ENCODE measurements at regions not wholly inside any gene's neighbourhood (a gene's known extent, or its start where the extent isn't known, plus 50 kb on each side); places are given as distances from the start of the nearest gene placed in this dataset.

DNA sequence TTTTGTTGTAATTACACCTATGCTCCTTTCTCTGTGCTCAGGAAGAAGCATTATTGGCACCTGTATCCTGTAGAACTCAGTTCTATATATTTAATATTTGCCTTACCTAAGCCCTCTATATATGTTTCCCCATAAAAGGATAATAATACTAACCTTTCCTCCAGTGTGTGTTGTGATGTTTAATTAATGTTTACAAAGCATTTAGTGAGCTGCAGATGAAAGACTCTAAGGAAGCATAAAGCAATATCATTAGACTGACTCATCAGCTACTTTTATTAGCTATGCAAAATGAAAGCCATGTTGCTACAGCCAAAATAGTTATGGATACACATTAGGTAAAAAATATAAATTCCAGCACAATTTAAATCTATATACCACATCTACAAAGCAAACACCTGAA is 93.6 kb upstream of the PTPN13 start:
- Histone ChIP-seq H3K27me3 (no peaks in the 10 kb centered on the region), H3K27ac (no peak overlapping the region), H3K4me3 (no peak overlapping the region), H3K9me3 (no peaks in the 10 kb centered on the region), H3K36me3 (no peaks in the 10 kb centered on the region), H3K4me1 (peaks cover 40% of the 10 kb centered on the region)
- DNase-seq (ENCODE audit: low spot score in 2 of 2) = no peak
- TF ChIP-seq POLR2A (IDR thresholded peaks at IDR 0.05) (no peak), EP300 (IDR thresholded peaks at IDR 0.05) (no peak), POLR2AphosphoS5 (IDR thresholded peaks at IDR 0.05) (no peak)
- TF ChIP-seq, protein P1, sequence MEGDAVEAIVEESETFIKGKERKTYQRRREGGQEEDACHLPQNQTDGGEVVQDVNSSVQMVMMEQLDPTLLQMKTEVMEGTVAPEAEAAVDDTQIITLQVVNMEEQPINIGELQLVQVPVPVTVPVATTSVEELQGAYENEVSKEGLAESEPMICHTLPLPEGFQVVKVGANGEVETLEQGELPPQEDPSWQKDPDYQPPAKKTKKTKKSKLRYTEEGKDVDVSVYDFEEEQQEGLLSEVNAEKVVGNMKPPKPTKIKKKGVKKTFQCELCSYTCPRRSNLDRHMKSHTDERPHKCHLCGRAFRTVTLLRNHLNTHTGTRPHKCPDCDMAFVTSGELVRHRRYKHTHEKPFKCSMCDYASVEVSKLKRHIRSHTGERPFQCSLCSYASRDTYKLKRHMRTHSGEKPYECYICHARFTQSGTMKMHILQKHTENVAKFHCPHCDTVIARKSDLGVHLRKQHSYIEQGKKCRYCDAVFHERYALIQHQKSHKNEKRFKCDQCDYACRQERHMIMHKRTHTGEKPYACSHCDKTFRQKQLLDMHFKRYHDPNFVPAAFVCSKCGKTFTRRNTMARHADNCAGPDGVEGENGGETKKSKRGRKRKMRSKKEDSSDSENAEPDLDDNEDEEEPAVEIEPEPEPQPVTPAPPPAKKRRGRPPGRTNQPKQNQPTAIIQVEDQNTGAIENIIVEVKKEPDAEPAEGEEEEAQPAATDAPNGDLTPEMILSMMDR (IDR thresholded peaks at IDR 0.05) = no peak

DNA sequence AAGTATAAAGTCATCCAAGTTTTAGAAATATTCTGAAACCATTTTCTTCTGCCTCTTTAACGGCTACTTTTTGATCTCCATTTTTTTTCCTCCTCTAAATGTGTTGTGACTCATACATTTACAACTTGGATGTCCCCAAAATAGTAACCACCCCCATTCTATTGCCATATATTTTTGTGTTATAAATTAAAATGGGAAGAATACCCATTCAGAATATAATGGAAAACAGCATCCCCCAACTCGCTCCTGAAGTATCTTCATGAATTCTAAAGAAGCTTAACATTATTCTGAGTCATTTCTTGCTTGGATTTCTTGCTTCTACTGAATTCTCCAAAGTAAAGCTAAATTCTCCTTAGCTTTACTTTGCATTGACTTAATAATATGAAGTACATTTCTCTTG is 92.0 kb upstream of the PTPN13 start:
- Histone ChIP-seq H3K36me3 (no peaks in the 10 kb centered on the region), H3K9me3 (no peaks in the 10 kb centered on the region), H3K4me3 (no peak overlapping the region), H3K27me3 (no peaks in the 10 kb centered on the region), H3K27ac (no peak overlapping the region), H3K4me1 (peaks cover 27% of the 10 kb centered on the region)
- WGBS = 83% methylated on average over 2 of the region's 2 CpGs
- no peak for DNase-seq (ENCODE audit: low spot score in 2 of 2)
- TF ChIP-seq POLR2A (IDR thresholded peaks at IDR 0.05) = no peak
- TF ChIP-seq, protein P1 (IDR thresholded peaks at IDR 0.05) = no peak
- TF ChIP-seq POLR2AphosphoS5 (IDR thresholded peaks at IDR 0.05) = no peak
- no peak for TF ChIP-seq EP300 (IDR thresholded peaks at IDR 0.05)

DNA sequence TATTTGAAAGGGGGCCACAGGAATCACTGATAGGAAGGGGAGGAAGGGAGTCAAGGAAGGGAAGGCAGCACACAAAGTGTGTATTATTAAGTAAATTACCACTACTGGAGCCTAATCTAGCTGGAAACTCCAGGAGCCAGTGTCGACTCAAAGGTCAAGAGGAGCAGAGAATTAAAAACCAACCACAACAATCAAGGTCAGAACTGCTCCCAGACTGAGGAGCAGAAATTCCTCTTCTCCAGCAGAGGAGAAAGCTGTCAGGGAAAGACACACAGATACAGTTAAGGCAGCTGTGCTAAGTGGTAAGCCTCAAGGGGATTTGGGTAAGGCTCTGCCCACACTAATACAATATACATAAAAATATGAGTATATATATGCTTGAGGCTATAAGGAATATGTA is 87.5 kb upstream of the PTPN13 start:
- TF ChIP-seq POLR2A (IDR thresholded peaks at IDR 0.05) (no peak), EP300 (IDR thresholded peaks at IDR 0.05) (no peak), POLR2AphosphoS5 (IDR thresholded peaks at IDR 0.05) (no peak)
- TF ChIP-seq, protein P1 (IDR thresholded peaks at IDR 0.05) = no peak
- Histone ChIP-seq H3K27me3 (no peaks in the 10 kb centered on the region), H3K27ac (no peak overlapping the region), H3K36me3 (no peaks in the 10 kb centered on the region), H3K4me3 (no peak overlapping the region), H3K9me3 (no peaks in the 10 kb centered on the region), H3K4me1 (peaks cover 5% of the 10 kb centered on the region)
- DNase-seq (ENCODE audit: low spot score in 2 of 2) = no peak
- whole genome bisulfite sequencing = 67% methylated on average over 1 of the region's 1 CpG

DNA sequence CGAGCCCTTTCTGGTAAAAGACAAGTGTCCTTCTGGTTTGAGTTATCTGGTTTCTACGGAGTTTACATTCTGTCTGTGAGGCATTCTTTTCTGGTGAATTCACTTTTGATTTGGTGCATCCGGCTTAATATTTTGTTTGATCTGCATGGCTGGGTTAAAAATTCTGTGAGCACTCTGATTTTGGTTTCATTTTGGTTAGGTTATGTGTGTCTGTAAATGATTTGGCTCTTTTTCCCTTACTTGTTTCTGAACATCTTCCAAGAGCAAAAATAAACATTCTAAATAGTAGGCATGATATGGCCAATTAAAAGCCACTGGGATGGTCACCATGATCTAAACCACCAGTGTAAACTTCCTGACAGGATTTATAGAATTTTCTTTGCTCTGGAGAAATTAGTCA is 85.7 kb upstream of the PTPN13 start:
- TF ChIP-seq POLR2AphosphoS5 (IDR thresholded peaks at IDR 0.05) (no peak), POLR2A (IDR thresholded peaks at IDR 0.05) (no peak), EP300 (IDR thresholded peaks at IDR 0.05) (no peak)
- TF ChIP-seq, protein P1 (IDR thresholded peaks at IDR 0.05) = no peak
- DNase-seq (ENCODE audit: low spot score in 2 of 2) = no peak
- H3K4me1 ChIP-seq = peaks cover 5% of the 10 kb centered on the region
- no peaks in the 10 kb centered on the region for H3K36me3 ChIP-seq
- 39% methylated on average over 3 of the region's 3 CpGs for WGBS
- no peaks in the 10 kb centered on the region for H3K9me3 ChIP-seq
- H3K27ac ChIP-seq = no peak overlapping the region
- no peak overlapping the region for H3K4me3 ChIP-seq
- H3K27me3 ChIP-seq = no peaks in the 10 kb centered on the region

DNA sequence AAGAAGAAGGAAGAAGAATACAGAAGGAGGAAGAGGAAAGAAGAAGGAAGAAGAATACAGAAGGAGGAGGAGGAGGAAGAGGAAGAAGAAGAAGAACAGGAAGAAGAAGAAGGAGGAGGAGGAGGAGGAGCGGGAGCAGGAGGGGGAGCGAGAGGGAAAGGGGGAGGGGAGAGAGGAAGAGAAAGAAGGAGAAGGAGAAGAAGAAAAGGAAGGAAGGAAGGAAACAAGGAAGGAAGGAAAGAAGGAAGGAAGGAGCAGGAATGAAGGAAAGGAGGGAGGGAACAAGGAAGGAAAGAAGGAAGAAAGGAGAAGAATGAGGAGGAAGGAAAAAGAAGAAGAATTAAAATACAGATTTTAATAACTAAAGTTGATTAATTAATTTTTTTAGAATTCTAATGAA is 82.5 kb upstream of the PTPN13 start:
- Histone ChIP-seq H3K4me3 (no peak overlapping the region), H3K27me3 (no peaks in the 10 kb centered on the region), H3K9me3 (no peaks in the 10 kb centered on the region), H3K4me1 (peaks cover 5% of the 10 kb centered on the region), H3K27ac (no peak overlapping the region), H3K36me3 (no peaks in the 10 kb centered on the region)
- TF ChIP-seq POLR2A (IDR thresholded peaks at IDR 0.05) = no peak
- TF ChIP-seq EP300 (IDR thresholded peaks at IDR 0.05) = no peak
- TF ChIP-seq, protein P1 (IDR thresholded peaks at IDR 0.05) = no peak
- TF ChIP-seq POLR2AphosphoS5 (IDR thresholded peaks at IDR 0.05) = no peak
- WGBS = 88% methylated on average over 2 of the region's 2 CpGs
- DNase-seq (ENCODE audit: low spot score in 2 of 2) = no peak

All from suprapubic skin (tissue), 4 donors.